Lung (tissue), 11 donors: ENCODE measurements at regions not wholly inside any gene's neighbourhood (a gene's known extent, or its start where the extent isn't known, plus 50 kb on each side); places are given as distances from the start of the nearest gene placed in this dataset.

Experiments used
- ATAC-seq: fragments of 200-7000 bp; cut with Tn5 transposase; one replicate; pipeline ENCODE4 v1.9.1; 2020; ENCODE audit warnings: moderate number of reproducible peaks; ENCODE audit not compliant: insufficient read depth, low FRiP score
- DNase-seq, 3 donors: peaks; one replicate each; pipeline ENCODE4 v3.0.0-alpha.2; 2013 to 2017
- H3K27ac ChIP-seq, 2 donors: one replicate each; pipeline ENCODE4 v1.5.1; 2013; ENCODE audit warnings: mild to moderate bottlenecking in 2 of 2, moderate library complexity in 2 of 2, control low read depth in 1 of 2, inconsistent platforms in 1 of 2, low read depth in 1 of 2, low read length in 1 of 2
- H3K27me3 ChIP-seq, 3 donors: one replicate each; pipeline ENCODE4 v1.5.1; 2013; ENCODE audit warnings: low read length in 2 of 3; ENCODE audit not compliant: control insufficient read depth in 3 of 3, insufficient read depth in 3 of 3
- H3K36me3 ChIP-seq, 4 donors: one replicate each; pipeline ENCODE4 v1.5.1; 2013; ENCODE audit warnings: low read length in 4 of 4, mild to moderate bottlenecking in 1 of 4, moderate library complexity in 1 of 4; ENCODE audit not compliant: control insufficient read depth in 4 of 4, insufficient read depth in 4 of 4
- H3K4me1 ChIP-seq, 5 donors: one replicate each; pipeline ENCODE4 v1.5.1; 2013; ENCODE audit warnings: low read length in 5 of 5, mild to moderate bottlenecking in 2 of 5, moderate library complexity in 1 of 5; ENCODE audit not compliant: control insufficient read depth in 5 of 5, insufficient read depth in 5 of 5
- H3K4me3 ChIP-seq: one replicate; pipeline ENCODE4 v1.5.1; 2013; ENCODE audit warnings: mild to moderate bottlenecking, control low read depth, moderate library complexity
- H3K9ac ChIP-seq, 2 donors: one replicate each; pipeline ENCODE4 v1.5.1; 2013; ENCODE audit warnings: low read length in 2 of 2, control low read depth in 1 of 2; ENCODE audit not compliant: insufficient read depth in 1 of 2
- H3K9me3 ChIP-seq, 4 donors: one replicate each; pipeline ENCODE4 v1.5.1; 2013; ENCODE audit warnings: low read length in 3 of 4, mild to moderate bottlenecking in 1 of 4, moderate library complexity in 1 of 4; ENCODE audit not compliant: control insufficient read depth in 4 of 4, insufficient read depth in 3 of 4
- WGBS, 2 donors: extraction: QIAGEN DNeasy Blood & Tissue Kit; methylation state at CpG; one replicate each; pipeline ENCODE4 v1.1.7; 2013; 5-methylcytosine and 5-hydroxymethylcytosine counted together
- TF ChIP-seq, protein P1 (sequence below): IDR thresholded peaks from 2 replicates; pipeline ENCODE4 v1.5.1; 2012; ENCODE audit warnings: mild to moderate bottlenecking; ENCODE audit errors: control extremely low read depth, extremely low read depth
- donor health status: control.
- donor health status: control.
- donor health status: Bipolar disorder and iron deficiency.
- donor health status: healthy.
- donor health status: DM: yes; HTN: yes; CAD: no.

- H3K4me1 ChIP-seq, result peaks cover 0 to 9% (median 0%) of the 10 kb centered on the region in 5 donors
- 82 to 88% methylated on average over 6 of the region's 6 CpGs for WGBS, 2 donors
- no peak overlapping the region for H3K4me3 ChIP-seq
- ATAC-seq (no peak), DNase-seq (no peak)
- H3K27me3 ChIP-seq, result no peaks in the 10 kb centered on the region
- H3K36me3 ChIP-seq, result no peaks in the 10 kb centered on the region
- TF ChIP-seq, protein P1, sequence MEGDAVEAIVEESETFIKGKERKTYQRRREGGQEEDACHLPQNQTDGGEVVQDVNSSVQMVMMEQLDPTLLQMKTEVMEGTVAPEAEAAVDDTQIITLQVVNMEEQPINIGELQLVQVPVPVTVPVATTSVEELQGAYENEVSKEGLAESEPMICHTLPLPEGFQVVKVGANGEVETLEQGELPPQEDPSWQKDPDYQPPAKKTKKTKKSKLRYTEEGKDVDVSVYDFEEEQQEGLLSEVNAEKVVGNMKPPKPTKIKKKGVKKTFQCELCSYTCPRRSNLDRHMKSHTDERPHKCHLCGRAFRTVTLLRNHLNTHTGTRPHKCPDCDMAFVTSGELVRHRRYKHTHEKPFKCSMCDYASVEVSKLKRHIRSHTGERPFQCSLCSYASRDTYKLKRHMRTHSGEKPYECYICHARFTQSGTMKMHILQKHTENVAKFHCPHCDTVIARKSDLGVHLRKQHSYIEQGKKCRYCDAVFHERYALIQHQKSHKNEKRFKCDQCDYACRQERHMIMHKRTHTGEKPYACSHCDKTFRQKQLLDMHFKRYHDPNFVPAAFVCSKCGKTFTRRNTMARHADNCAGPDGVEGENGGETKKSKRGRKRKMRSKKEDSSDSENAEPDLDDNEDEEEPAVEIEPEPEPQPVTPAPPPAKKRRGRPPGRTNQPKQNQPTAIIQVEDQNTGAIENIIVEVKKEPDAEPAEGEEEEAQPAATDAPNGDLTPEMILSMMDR, result no peak
- no peak overlapping the region for H3K9ac ChIP-seq
- no peak overlapping the region for H3K27ac ChIP-seq
- H3K9me3 ChIP-seq, result no peaks in the 10 kb centered on the region
Measured at GRCh38 chr6:149249370-149250357, 67.8 kb upstream of the TAB2 start.

DNA sequence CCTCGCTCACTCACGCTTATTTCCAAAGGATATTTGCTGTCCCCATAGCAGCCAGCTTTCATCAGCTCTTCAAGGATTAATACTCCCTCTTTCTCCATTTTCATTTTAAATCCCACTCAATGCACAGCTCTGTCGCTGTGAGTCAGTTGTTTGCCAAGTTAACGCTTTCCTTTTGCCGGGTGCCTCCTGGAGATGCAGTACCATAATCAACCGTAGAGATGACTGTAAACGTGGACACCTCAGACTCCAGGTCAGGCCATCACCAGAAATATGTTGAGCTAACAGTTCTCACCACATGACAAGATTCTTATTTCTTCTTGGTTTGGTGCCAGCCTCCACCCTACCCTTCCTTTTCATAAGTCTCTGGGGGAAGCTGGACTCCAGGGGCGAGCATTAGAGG is 66.6 kb upstream of the TAB2 start:
- no peak overlapping the region for H3K27ac ChIP-seq
- 84 to 85% methylated on average over 8 of the region's 8 CpGs for WGBS, 2 donors
- H3K4me3 ChIP-seq, result no peak overlapping the region
- DNase-seq (no peak), ATAC-seq (no peak)
- H3K27me3 ChIP-seq, result no peaks in the 10 kb centered on the region
- H3K36me3 ChIP-seq, result no peaks in the 10 kb centered on the region
- H3K4me1 ChIP-seq, result peaks cover 0 to 15% (median 2%) of the 10 kb centered on the region in 5 donors
- TF ChIP-seq, protein P1, result no peak
- H3K9ac ChIP-seq, result no peak overlapping the region
- no peaks in the 10 kb centered on the region for H3K9me3 ChIP-seq

- no peak overlapping the region for H3K27ac ChIP-seq
- WGBS, 2 donors, result 85 to 92% methylated on average over 3 of the region's 3 CpGs
- peaks cover 0 to 15% (median 2%) of the 10 kb centered on the region in 5 donors for H3K4me1 ChIP-seq
- H3K27me3 ChIP-seq, result no peaks in the 10 kb centered on the region
- TF ChIP-seq, protein P1, result no peak
- DNase-seq (no peak), ATAC-seq (no peak)
- no peaks in the 10 kb centered on the region for H3K36me3 ChIP-seq
- H3K9ac ChIP-seq, result no peak overlapping the region
- H3K9me3 ChIP-seq, result no peaks in the 10 kb centered on the region
- no peak overlapping the region for H3K4me3 ChIP-seq
Measured at GRCh38 chr6:149252622-149253021, 64.9 kb upstream of the TAB2 start.
